ENCODE measurements at regions not wholly inside any gene's neighbourhood (a gene's known extent, or its start where the extent isn't known, plus 50 kb on each side); places are given as distances from the start of the nearest gene placed in this dataset.

DNA sequence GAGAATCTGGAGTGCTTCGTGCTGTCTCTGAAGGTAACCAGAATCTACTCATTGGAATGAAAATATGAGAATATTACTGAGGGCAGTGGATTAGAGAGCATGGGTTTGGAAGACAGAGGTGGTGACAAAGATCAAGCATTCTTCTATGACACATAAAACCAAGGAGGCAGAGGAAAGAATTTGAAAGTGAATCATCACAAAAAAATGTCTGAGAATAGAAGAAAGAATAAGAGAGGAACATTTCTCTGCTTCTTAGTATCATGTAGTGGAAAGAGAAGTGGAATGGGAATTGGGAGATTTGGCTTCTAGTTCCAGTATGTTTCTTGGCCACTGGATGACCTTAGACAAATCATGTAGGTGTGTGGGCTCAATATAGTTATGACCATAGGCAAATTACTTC lies 474.0 kb downstream of the TFAP2B start:
- Histone ChIP-seq H2AK5ac (ENCODE audit: low read length) (no peak overlapping the region), H3K79me1 (ENCODE audit: low read length) (no peaks in the 10 kb centered on the region), H4K5ac (ENCODE audit: low read length) (no peak overlapping the region), H2BK15ac (replicated peaks; ENCODE audit: low read depth) (no peak overlapping the region), H3K18ac (ENCODE audit: low read length) (no peak overlapping the region), H3K4me1 (ENCODE audit: control insufficient read depth, low read depth, low read length) (no peaks in the 10 kb centered on the region), H3K79me2 (ENCODE audit: control insufficient read depth, insufficient read depth, low read length) (no peaks in the 10 kb centered on the region), H3K56ac (ENCODE audit: low read length) (no peak overlapping the region), H3K27ac (ENCODE audit: low read depth, low read length) (no peak overlapping the region), H3K4ac (ENCODE audit: low read depth, low read length) (no peak overlapping the region), H3K4me2 (ENCODE audit: low read length) (no peak overlapping the region), H3K27me3 (ENCODE audit: insufficient read depth, low read length, poor library complexity) (no peaks in the 10 kb centered on the region), H4K8ac (ENCODE audit: low read depth, low read length) (no peak overlapping the region), H2BK120ac (ENCODE audit: low read depth, low read length) (no peak overlapping the region), H3K36me3 (ENCODE audit: control insufficient read depth, insufficient read depth, low read length) (no peaks in the 10 kb centered on the region), H3K23ac (ENCODE audit: low read length) (no peak overlapping the region), H2BK5ac (ENCODE audit: low read length) (no peak overlapping the region), H3K9ac (ENCODE audit: low read length) (no peak overlapping the region), H3K4me3 (ENCODE audit: low read length) (no peak overlapping the region)
- DNase-seq, result peak; percentile 41
- no CpG with 5 or more reads among the region's 1 CpG for WGBS (ENCODE audit: extremely low coverage, insufficient coverage, low lambda C conversion rate)

DNA sequence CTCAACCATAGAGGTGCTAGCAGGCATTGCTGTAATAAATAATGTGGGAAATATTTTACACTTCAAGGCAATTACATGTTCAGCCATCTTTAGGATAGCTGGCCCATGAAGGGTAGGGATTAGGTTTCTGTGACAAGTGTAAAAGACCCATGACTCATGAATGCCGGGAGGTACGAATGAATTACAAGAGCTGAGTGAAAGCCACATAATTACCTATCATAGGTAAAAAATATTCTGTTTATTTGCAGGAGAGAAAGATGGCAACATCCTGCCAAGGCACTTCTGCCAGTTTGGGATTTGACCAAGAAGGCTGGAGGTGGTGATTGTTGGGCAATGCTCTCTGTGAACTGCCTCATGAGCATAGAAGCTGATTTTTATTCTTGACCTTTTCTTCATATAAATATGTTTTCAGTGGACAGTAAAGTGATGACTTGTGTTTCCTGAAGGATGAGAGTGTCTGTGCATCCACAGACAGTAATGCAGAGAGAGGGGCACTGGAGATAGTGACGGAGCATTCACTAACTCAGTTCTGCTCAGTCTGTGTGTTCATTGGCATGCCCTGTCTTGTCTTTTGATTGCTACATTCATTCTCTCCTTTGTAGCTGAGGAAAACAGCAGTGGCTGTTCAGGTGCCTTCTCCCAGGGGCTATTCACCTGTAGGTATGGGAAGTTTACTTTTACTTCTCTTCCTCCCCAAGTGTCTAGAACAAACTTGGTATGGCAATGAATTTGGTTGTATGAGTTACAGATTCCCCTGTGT lies 481.1 kb downstream of the TFAP2B start:
- no peak overlapping the region for H2BK15ac ChIP-seq (replicated peaks; ENCODE audit: low read depth)
- no peak overlapping the region for H3K56ac ChIP-seq (ENCODE audit: low read length)
- no peak overlapping the region for H3K18ac ChIP-seq (ENCODE audit: low read length)
- no peak for DNase-seq
- no peak overlapping the region for H2BK120ac ChIP-seq (ENCODE audit: low read depth, low read length)
- H4K5ac ChIP-seq (ENCODE audit: low read length), result no peak overlapping the region
- H3K79me2 ChIP-seq (ENCODE audit: control insufficient read depth, insufficient read depth, low read length), result no peaks in the 10 kb centered on the region
- no peak overlapping the region for H3K4me3 ChIP-seq (ENCODE audit: low read length)
- no peak overlapping the region for H2AK5ac ChIP-seq (ENCODE audit: low read length)
- H3K36me3 ChIP-seq (ENCODE audit: control insufficient read depth, insufficient read depth, low read length), result no peaks in the 10 kb centered on the region
- no peaks in the 10 kb centered on the region for H3K79me1 ChIP-seq (ENCODE audit: low read length)
- no peak overlapping the region for H3K23ac ChIP-seq (ENCODE audit: low read length)
- WGBS (ENCODE audit: extremely low coverage, insufficient coverage, low lambda C conversion rate), result no CpG with 5 or more reads among the region's 3 CpGs
- H3K4ac ChIP-seq (ENCODE audit: low read depth, low read length), result no peak overlapping the region
- H3K4me2 ChIP-seq (ENCODE audit: low read length), result no peak overlapping the region
- no peak overlapping the region for H4K8ac ChIP-seq (ENCODE audit: low read depth, low read length)
- no peak overlapping the region for H3K9ac ChIP-seq (ENCODE audit: low read length)
- H3K27me3 ChIP-seq (ENCODE audit: insufficient read depth, low read length, poor library complexity), result no peaks in the 10 kb centered on the region
- no peaks in the 10 kb centered on the region for H3K4me1 ChIP-seq (ENCODE audit: control insufficient read depth, low read depth, low read length)
- H3K27ac ChIP-seq (ENCODE audit: low read depth, low read length), result no peak overlapping the region
- no peak overlapping the region for H2BK5ac ChIP-seq (ENCODE audit: low read length)

DNA sequence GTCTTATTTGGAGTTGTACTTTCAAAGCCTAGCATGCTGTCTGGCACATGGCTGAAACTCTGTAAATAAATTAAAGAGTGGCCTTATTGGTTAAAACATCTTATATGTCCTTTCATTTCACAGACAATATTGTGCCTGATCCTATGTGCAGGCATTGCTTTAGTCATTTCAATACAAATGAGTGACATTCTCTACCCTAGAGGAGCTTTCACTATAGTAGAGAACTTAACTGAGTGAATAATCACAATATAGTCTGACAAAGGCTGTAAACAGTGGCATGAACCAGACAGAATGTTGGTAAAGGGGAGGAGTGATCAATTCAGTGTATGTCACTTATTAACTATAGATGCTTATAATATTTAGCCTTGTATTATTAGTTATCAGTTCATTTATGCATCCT lies 481.8 kb downstream of the TFAP2B start:
- Histone ChIP-seq H2BK120ac (ENCODE audit: low read depth, low read length) (no peak overlapping the region), H3K4ac (ENCODE audit: low read depth, low read length) (no peak overlapping the region), H2AK5ac (ENCODE audit: low read length) (no peak overlapping the region), H3K27me3 (ENCODE audit: insufficient read depth, low read length, poor library complexity) (no peaks in the 10 kb centered on the region), H3K4me3 (ENCODE audit: low read length) (no peak overlapping the region), H4K8ac (ENCODE audit: low read depth, low read length) (no peak overlapping the region), H3K79me1 (ENCODE audit: low read length) (no peaks in the 10 kb centered on the region), H3K36me3 (ENCODE audit: control insufficient read depth, insufficient read depth, low read length) (no peaks in the 10 kb centered on the region), H3K27ac (ENCODE audit: low read depth, low read length) (no peak overlapping the region), H2BK15ac (replicated peaks; ENCODE audit: low read depth) (no peak overlapping the region), H3K4me1 (ENCODE audit: control insufficient read depth, low read depth, low read length) (no peaks in the 10 kb centered on the region), H3K18ac (ENCODE audit: low read length) (no peak overlapping the region), H2BK5ac (ENCODE audit: low read length) (no peak overlapping the region), H4K5ac (ENCODE audit: low read length) (no peak overlapping the region), H3K4me2 (ENCODE audit: low read length) (no peak overlapping the region), H3K79me2 (ENCODE audit: control insufficient read depth, insufficient read depth, low read length) (no peaks in the 10 kb centered on the region), H3K23ac (ENCODE audit: low read length) (no peak overlapping the region), H3K9ac (ENCODE audit: low read length) (no peak overlapping the region), H3K56ac (ENCODE audit: low read length) (no peak overlapping the region)
- no peak for DNase-seq

- Histone ChIP-seq H3K79me2 (ENCODE audit: control insufficient read depth, insufficient read depth, low read length) (no peaks in the 10 kb centered on the region), H2BK120ac (ENCODE audit: low read depth, low read length) (no peak overlapping the region), H3K27me3 (ENCODE audit: insufficient read depth, low read length, poor library complexity) (no peaks in the 10 kb centered on the region), H2BK5ac (ENCODE audit: low read length) (no peak overlapping the region), H3K27ac (ENCODE audit: low read depth, low read length) (no peak overlapping the region), H3K4me2 (ENCODE audit: low read length) (no peak overlapping the region), H3K4ac (ENCODE audit: low read depth, low read length) (no peak overlapping the region), H3K18ac (ENCODE audit: low read length) (no peak overlapping the region), H2BK15ac (replicated peaks; ENCODE audit: low read depth) (no peak overlapping the region), H3K23ac (ENCODE audit: low read length) (no peak overlapping the region), H3K56ac (ENCODE audit: low read length) (no peak overlapping the region), H3K36me3 (ENCODE audit: control insufficient read depth, insufficient read depth, low read length) (no peaks in the 10 kb centered on the region), H3K79me1 (ENCODE audit: low read length) (no peaks in the 10 kb centered on the region), H3K9ac (ENCODE audit: low read length) (no peak overlapping the region), H2AK5ac (ENCODE audit: low read length) (no peak overlapping the region), H3K4me3 (ENCODE audit: low read length) (no peak overlapping the region), H3K4me1 (ENCODE audit: control insufficient read depth, low read depth, low read length) (no peaks in the 10 kb centered on the region), H4K8ac (ENCODE audit: low read depth, low read length) (no peak overlapping the region), H4K5ac (ENCODE audit: low read length) (no peak overlapping the region)
- no CpG with 5 or more reads among the region's 3 CpGs for WGBS (ENCODE audit: extremely low coverage, insufficient coverage, low lambda C conversion rate)
- DNase-seq, result no peak
These were observed 483.3 kb downstream of the TFAP2B start for GRCh38 chr6:51301962-51302361.

- H2BK5ac ChIP-seq (ENCODE audit: low read length), result no peak overlapping the region
These were observed 483.8 kb downstream of the TFAP2B start for GRCh38 chr6:51302431-51302830.

DNA sequence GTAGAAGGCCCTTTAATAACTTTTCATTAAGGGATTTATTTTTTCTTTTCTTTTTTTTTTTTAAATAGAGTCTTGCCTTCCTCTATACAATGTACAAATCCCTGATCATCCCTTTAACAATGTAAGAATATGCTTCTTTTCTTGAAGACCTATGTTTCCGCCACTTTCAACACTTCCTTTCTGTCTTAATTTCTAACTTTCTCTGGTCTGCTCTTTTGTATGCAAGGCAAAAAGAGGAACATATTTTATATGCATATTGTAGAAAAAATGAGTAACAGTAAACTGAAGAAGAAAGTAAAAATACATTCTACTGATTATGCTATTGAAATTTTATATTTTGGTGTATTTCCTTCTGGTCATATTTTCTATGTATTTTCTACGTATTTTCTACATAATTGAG lies 484.7 kb downstream of the TFAP2B start:
- Histone ChIP-seq H4K8ac (ENCODE audit: low read depth, low read length) (no peak overlapping the region), H3K27ac (ENCODE audit: low read depth, low read length) (no peak overlapping the region), H2AK5ac (ENCODE audit: low read length) (no peak overlapping the region), H3K18ac (ENCODE audit: low read length) (no peak overlapping the region), H3K4me2 (ENCODE audit: low read length) (no peak overlapping the region), H3K23ac (ENCODE audit: low read length) (no peak overlapping the region), H3K36me3 (ENCODE audit: control insufficient read depth, insufficient read depth, low read length) (no peaks in the 10 kb centered on the region), H3K9ac (ENCODE audit: low read length) (no peak overlapping the region), H2BK5ac (ENCODE audit: low read length) (no peak overlapping the region), H3K4ac (ENCODE audit: low read depth, low read length) (no peak overlapping the region), H3K79me1 (ENCODE audit: low read length) (no peaks in the 10 kb centered on the region), H2BK120ac (ENCODE audit: low read depth, low read length) (no peak overlapping the region), H3K56ac (ENCODE audit: low read length) (no peak overlapping the region), H3K4me3 (ENCODE audit: low read length) (no peak overlapping the region), H4K5ac (ENCODE audit: low read length) (no peak overlapping the region), H3K27me3 (ENCODE audit: insufficient read depth, low read length, poor library complexity) (no peaks in the 10 kb centered on the region), H3K79me2 (ENCODE audit: control insufficient read depth, insufficient read depth, low read length) (no peaks in the 10 kb centered on the region), H3K4me1 (ENCODE audit: control insufficient read depth, low read depth, low read length) (no peaks in the 10 kb centered on the region), H2BK15ac (replicated peaks; ENCODE audit: low read depth) (no peak overlapping the region)
- no peak for DNase-seq
- no CpG with 5 or more reads among the region's 2 CpGs for WGBS (ENCODE audit: extremely low coverage, insufficient coverage, low lambda C conversion rate)

More at GRCh38 chr6:51302431-51302830, 483.8 kb downstream of the TFAP2B start:
- no peak overlapping the region for H2BK15ac ChIP-seq (replicated peaks; ENCODE audit: low read depth)
- no peak overlapping the region for H3K9ac ChIP-seq (ENCODE audit: low read length)
- H3K27me3 ChIP-seq (ENCODE audit: insufficient read depth, low read length, poor library complexity), result no peaks in the 10 kb centered on the region
- no peak overlapping the region for H4K8ac ChIP-seq (ENCODE audit: low read depth, low read length)
- no peaks in the 10 kb centered on the region for H3K4me1 ChIP-seq (ENCODE audit: control insufficient read depth, low read depth, low read length)
- H3K56ac ChIP-seq (ENCODE audit: low read length), result no peak overlapping the region
- no peak overlapping the region for H4K5ac ChIP-seq (ENCODE audit: low read length)
- no peaks in the 10 kb centered on the region for H3K79me2 ChIP-seq (ENCODE audit: control insufficient read depth, insufficient read depth, low read length)
- H3K4me2 ChIP-seq (ENCODE audit: low read length), result no peak overlapping the region
- no peak overlapping the region for H3K4ac ChIP-seq (ENCODE audit: low read depth, low read length)
- H3K23ac ChIP-seq (ENCODE audit: low read length), result no peak overlapping the region
- no peaks in the 10 kb centered on the region for H3K36me3 ChIP-seq (ENCODE audit: control insufficient read depth, insufficient read depth, low read length)
- no peak overlapping the region for H3K4me3 ChIP-seq (ENCODE audit: low read length)
- H2BK120ac ChIP-seq (ENCODE audit: low read depth, low read length), result no peak overlapping the region
- H3K79me1 ChIP-seq (ENCODE audit: low read length), result no peaks in the 10 kb centered on the region
- H3K18ac ChIP-seq (ENCODE audit: low read length), result no peak overlapping the region
- no CpG with 5 or more reads among the region's 2 CpGs for WGBS (ENCODE audit: extremely low coverage, insufficient coverage, low lambda C conversion rate)
- H3K27ac ChIP-seq (ENCODE audit: low read depth, low read length), result no peak overlapping the region
- H2AK5ac ChIP-seq (ENCODE audit: low read length), result no peak overlapping the region
- DNase-seq, result no peak

All from mesendoderm (in vitro differentiated cells).